ENCODE measurements at regions not wholly inside any gene's neighbourhood (a gene's known extent, or its start where the extent isn't known, plus 50 kb on each side); places are given as distances from the start of the nearest gene placed in this dataset.

DNA sequence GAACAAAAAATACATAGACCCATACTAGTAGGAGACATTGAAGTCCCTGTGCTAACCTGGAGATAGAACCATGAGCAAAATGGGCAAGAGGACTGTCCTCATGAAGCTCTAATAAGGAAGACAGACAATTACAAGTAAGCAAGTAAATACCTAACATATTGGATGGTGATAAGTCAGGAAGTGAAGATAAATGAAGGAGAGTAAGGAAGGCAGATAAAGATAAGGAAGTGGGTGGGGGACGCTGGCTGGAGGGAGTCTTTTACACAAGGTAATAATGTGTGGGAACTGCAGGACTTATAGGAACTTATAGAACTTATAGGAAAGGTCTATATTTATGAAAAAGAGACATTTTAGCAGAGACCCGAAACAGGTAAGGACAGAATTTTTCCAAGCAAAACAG, 148.9 kb upstream of the ABI3BP start:
- TF ChIP-seq, protein P1, sequence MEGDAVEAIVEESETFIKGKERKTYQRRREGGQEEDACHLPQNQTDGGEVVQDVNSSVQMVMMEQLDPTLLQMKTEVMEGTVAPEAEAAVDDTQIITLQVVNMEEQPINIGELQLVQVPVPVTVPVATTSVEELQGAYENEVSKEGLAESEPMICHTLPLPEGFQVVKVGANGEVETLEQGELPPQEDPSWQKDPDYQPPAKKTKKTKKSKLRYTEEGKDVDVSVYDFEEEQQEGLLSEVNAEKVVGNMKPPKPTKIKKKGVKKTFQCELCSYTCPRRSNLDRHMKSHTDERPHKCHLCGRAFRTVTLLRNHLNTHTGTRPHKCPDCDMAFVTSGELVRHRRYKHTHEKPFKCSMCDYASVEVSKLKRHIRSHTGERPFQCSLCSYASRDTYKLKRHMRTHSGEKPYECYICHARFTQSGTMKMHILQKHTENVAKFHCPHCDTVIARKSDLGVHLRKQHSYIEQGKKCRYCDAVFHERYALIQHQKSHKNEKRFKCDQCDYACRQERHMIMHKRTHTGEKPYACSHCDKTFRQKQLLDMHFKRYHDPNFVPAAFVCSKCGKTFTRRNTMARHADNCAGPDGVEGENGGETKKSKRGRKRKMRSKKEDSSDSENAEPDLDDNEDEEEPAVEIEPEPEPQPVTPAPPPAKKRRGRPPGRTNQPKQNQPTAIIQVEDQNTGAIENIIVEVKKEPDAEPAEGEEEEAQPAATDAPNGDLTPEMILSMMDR (IDR thresholded peaks at IDR 0.05; ENCODE audit: low read length) = no peak
- no peak for TF ChIP-seq EZH2 (IDR thresholded peaks at IDR 0.05; ENCODE audit: borderline replicate concordance, low read length)

All from OCI-LY1 (cell line).